HFF-Myc (cell line): ENCODE measurements at regions not wholly inside any gene's neighbourhood (a gene's known extent, or its start where the extent isn't known, plus 50 kb on each side); places are given as distances from the start of the nearest gene placed in this dataset.
A peak's percentile ranks its signal among the peaks of the same experiment; 100 is the strongest.

Source experiments
- DNase-seq: peaks from one replicate; pipeline ENCODE4 v3.0.0-alpha.2; 2011; ENCODE audit warnings: low read depth; ENCODE audit errors: extremely low read depth
- H3K4me3 ChIP-seq: replicated peaks from 2 replicates; pipeline ENCODE4 v1.5.1; 2011; ENCODE audit warnings: low read depth, mild to moderate bottlenecking, control low read depth, low read length
- CTCF ChIP-seq: IDR thresholded peaks from 2 replicates; pipeline ENCODE4 v1.5.1; 2012; ENCODE audit warnings: mild to moderate bottlenecking, low read depth, low read length, control low read depth; ENCODE audit errors: missing control alignments

GRCh38 chr11:104465321-104465720, 301.4 kb upstream of the PDGFD start:
- no peak for DNase-seq
- H3K4me3 ChIP-seq: no peak overlapping the region
- TF ChIP-seq CTCF: no peak

- TF ChIP-seq CTCF: no peak
- no peak for DNase-seq
Observed at GRCh38 chr11:104464691-104465090, 300.7 kb upstream of the PDGFD start.

GRCh38 chr11:104462341-104462740, 298.4 kb upstream of the PDGFD start:
- no peak overlapping the region for H3K4me3 ChIP-seq
- peak; percentile 25 for DNase-seq
- TF ChIP-seq CTCF: no peak

More at GRCh38 chr11:104464691-104465090, 300.7 kb upstream of the PDGFD start:
- no peak overlapping the region for H3K4me3 ChIP-seq

DNA sequence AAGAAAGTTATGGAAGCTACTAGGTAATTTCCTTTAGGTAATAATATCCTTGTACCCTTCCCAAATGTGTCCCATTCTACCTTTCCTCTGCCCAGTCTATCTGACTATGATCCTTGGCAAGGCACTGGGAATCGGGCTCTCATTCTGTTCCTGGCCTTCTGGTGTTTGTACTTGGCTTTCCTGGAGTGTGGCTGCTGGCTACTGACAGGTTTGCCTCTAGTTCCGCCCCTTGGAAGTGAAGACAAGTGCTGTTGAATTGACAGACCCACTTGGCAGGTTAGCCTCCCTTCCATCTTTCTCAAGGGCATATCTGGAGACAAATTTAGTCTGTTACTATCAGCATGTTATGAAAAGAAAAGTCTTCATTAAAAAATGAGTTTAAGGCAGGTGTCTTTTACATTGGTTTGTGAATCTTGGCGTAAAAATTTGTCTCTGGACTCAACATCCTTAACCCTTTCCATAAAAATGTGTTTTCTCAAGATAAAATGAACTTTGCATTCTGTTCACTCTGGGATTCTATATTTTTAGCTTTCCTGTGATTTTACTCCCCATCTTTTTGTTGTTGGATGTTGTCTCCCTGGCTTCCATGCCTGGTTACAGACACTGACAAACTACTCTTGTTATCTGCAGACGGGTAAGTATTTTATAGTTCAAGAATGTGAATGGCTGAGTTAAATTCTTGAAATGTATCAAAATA, 287.4 kb upstream of the PDGFD start:
- no peak for DNase-seq
- no peak for TF ChIP-seq CTCF

GRCh38 chr11:104443387-104443786, 279.4 kb upstream of the PDGFD start:
- H3K4me3 ChIP-seq: no peak overlapping the region
- TF ChIP-seq CTCF: no peak
- DNase-seq: no peak

More for the DNA sequence above, 287.4 kb upstream of the PDGFD start:
- H3K4me3 ChIP-seq: no peak overlapping the region

- H3K4me3 ChIP-seq: no peak overlapping the region
- TF ChIP-seq CTCF: no peak
- DNase-seq: no peak
Observed at GRCh38 chr11:104442321-104442720, 278.4 kb upstream of the PDGFD start.

DNA sequence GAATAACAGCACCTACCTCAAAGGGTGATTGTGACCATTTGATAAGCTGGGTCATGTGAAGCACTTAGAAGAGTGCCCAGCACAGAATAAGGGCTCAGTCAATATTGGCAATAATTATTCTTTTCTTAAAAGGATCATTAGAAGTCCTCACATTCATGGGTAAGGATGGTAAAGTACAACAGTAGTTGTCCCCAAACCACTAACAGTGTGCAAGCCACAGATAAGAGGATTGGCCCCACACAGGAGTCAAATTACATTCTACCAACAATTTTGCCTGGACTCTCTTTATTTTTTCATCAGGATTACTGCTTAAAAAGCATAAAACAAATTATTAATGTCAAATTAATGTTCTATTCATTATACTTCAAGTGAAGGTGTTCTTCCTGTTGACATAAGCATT, 271.5 kb upstream of the PDGFD start:
- no peak for TF ChIP-seq CTCF
- DNase-seq: no peak
- no peak overlapping the region for H3K4me3 ChIP-seq
